ENCODE measurements at regions not wholly inside any gene's neighbourhood (a gene's known extent, or its start where the extent isn't known, plus 50 kb on each side); places are given as distances from the start of the nearest gene placed in this dataset.

GRCh38 chr6:167663784-167664443 is 162.8 kb upstream of the AFDN start:
- Histone ChIP-seq H3K4me3 (no peak overlapping the region), H3K36me3 (no peaks in the 10 kb centered on the region), H3K9me3 (no peaks in the 10 kb centered on the region), H3K4me1 (peaks cover 0 to 13% (median 4%) of the 10 kb centered on the region in 3 donors), H3K27me3 (no peaks in the 10 kb centered on the region), H3K27ac (no peak overlapping the region)
- DNase-seq (peak in 1 of 6 donors; percentile 43), FAIRE-seq (no peak), ATAC-seq (no peak)
- TF ChIP-seq CTCF (IDR thresholded peaks at IDR 0.05) = no peak
- 83 to 89% methylated on average over 24 of the region's 24 CpGs for WGBS, 2 donors
- intact Hi-C loops (cut with DNase I) = no loop called here

DNA sequence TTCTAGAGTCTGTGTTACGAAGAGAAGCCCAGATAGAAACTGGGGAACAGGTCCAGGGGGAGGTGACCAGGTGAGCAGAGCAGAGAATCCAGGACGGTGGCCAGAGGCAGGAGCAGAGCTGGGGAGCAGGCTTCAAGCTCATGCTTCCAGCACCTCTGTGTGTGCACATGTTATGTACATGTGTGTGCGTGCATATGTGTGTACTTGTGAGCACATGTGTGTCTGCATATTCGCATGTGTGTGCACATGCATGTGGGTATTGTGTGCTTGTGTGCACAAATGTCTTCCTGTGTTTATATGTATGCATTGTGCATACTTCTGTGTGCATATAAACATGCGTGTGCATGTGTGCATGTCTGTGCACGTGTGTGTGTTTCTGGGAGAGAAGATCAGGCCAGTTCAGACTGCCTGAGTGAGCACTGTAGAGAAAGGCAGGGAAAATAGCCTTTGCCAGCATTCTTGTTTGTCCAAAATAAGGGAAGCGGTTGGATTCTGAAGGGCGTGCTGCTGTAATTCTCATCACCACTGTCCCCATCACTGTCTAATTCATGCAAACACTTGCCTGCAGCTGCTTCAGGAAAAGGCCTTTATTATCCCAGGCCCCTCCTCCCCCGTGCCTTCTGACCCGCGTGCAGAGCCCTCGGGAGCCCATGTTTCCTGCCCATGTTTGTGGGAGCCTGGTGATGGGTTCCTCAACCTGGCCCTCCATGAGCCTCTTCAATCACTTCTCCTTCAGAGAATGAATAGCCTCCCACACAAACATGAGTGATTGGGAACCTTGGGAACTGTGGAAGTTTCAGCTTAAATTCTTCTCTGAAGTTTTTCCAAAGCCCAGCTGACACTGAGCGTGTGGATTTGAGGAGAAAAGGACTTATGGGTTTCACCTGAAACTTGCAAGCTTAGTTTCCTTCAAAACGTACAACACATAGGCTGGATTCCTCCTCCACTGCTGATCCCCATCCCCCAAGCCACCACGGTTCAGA is 161.7 kb upstream of the AFDN start:
- WGBS, 2 donors = 82 to 86% methylated on average over 15 of the region's 15 CpGs
- Histone ChIP-seq H3K36me3 (no peaks in the 10 kb centered on the region), H3K9me3 (no peaks in the 10 kb centered on the region), H3K27ac (no peak overlapping the region), H3K4me1 (peaks cover 0 to 13% (median 4%) of the 10 kb centered on the region in 3 donors), H3K27me3 (no peaks in the 10 kb centered on the region), H3K4me3 (no peak overlapping the region)
- DNase-seq = peak in 1 of 6 donors; percentile 16
- intact Hi-C loops (cut with DNase I) = no loop called here
- no peak for FAIRE-seq
- TF ChIP-seq CTCF (IDR thresholded peaks at IDR 0.05) = no peak
- ATAC-seq = no peak

GRCh38 chr6:167665698-167666330 is 160.9 kb upstream of the AFDN start:
- DNase-seq (peak in 1 of 6 donors; percentile 12), FAIRE-seq (no peak), ATAC-seq (no peak)
- no peaks in the 10 kb centered on the region for H3K36me3 ChIP-seq
- no peaks in the 10 kb centered on the region for H3K9me3 ChIP-seq
- WGBS, 2 donors = 80 to 82% methylated on average over 19 of the region's 19 CpGs
- H3K27me3 ChIP-seq = no peaks in the 10 kb centered on the region
- intact Hi-C loops (cut with DNase I) = no loop called here
- H3K4me3 ChIP-seq = no peak overlapping the region
- no peak overlapping the region for H3K27ac ChIP-seq
- no peak for TF ChIP-seq CTCF (IDR thresholded peaks at IDR 0.05)
- H3K4me1 ChIP-seq = peaks cover 0 to 13% (median 4%) of the 10 kb centered on the region in 3 donors

- H3K9me3 ChIP-seq = no peaks in the 10 kb centered on the region
- ATAC-seq (no peak), DNase-seq (peak in 1 of 6 donors; percentile 21), FAIRE-seq (no peak)
- no peaks in the 10 kb centered on the region for H3K36me3 ChIP-seq
- H3K27ac ChIP-seq = no peak overlapping the region
- 85 to 89% methylated on average over 20 of the region's 20 CpGs for WGBS, 2 donors
- peaks cover 0 to 5% (median 0%) of the 10 kb centered on the region in 3 donors for H3K4me1 ChIP-seq
- intact Hi-C loops (cut with DNase I) = no loop called here
- TF ChIP-seq CTCF (IDR thresholded peaks at IDR 0.05) = no peak
- no peak overlapping the region for H3K4me3 ChIP-seq
- no peaks in the 10 kb centered on the region for H3K27me3 ChIP-seq
These were observed 160.0 kb upstream of the AFDN start for GRCh38 chr6:167666571-167667203.
